ENCODE measurements at regions not wholly inside any gene's neighbourhood (a gene's known extent, or its start where the extent isn't known, plus 50 kb on each side); places are given as distances from the start of the nearest gene placed in this dataset.

- FAIRE-seq (no peak), DNase-seq (ENCODE audit: low read depth) (no peak)
- Mint-ChIP-seq H3K27me3 (ENCODE audit: low read depth, unreplicated experiment) (peaks cover 2% of the 10 kb centered on the region), H3K4me3 (ENCODE audit: unreplicated experiment) (no peak overlapping the region), H3K4me1 (ENCODE audit: low read depth, unreplicated experiment) (no peaks in the 10 kb centered on the region), H3K9me3 (ENCODE audit: unreplicated experiment) (peaks cover 11% of the 10 kb centered on the region), H3K27ac (ENCODE audit: unreplicated experiment) (no peak overlapping the region), H3K36me3 (ENCODE audit: low read depth, unreplicated experiment) (no peaks in the 10 kb centered on the region)
- no peak overlapping the region for H2AFZ ChIP-seq (ENCODE audit: low read depth, low read length)
- no peaks in the 10 kb centered on the region for H3K27me3 ChIP-seq (ENCODE audit: insufficient read depth, low read length)
- H3K4me3 ChIP-seq (ENCODE audit: insufficient read depth, low read depth, low read length): no peak overlapping the region
- TF ChIP-seq EZH2 (IDR thresholded peaks at IDR 0.05; ENCODE audit: insufficient read depth, low read length) (no peak), CTCF (IDR thresholded peaks at IDR 0.05; ENCODE audit: insufficient read depth, low read depth, low read length) (no peak)
- H4K20me1 ChIP-seq (ENCODE audit: insufficient read depth, low read length): no peaks in the 10 kb centered on the region
- no peaks in the 10 kb centered on the region for H3K9me3 ChIP-seq (ENCODE audit: insufficient read depth, low read depth, low read length)
- H3K4me2 ChIP-seq (ENCODE audit: low read length): no peak overlapping the region
- H3K9ac ChIP-seq (ENCODE audit: low read length): no peak overlapping the region
- no peaks in the 10 kb centered on the region for H3K79me2 ChIP-seq (ENCODE audit: insufficient read depth, low read length)
- no peaks in the 10 kb centered on the region for H3K4me1 ChIP-seq (ENCODE audit: insufficient read depth, low read length)
- H3K27ac ChIP-seq (ENCODE audit: low read depth, low read length): no peak overlapping the region
- no peaks in the 10 kb centered on the region for H3K36me3 ChIP-seq (ENCODE audit: insufficient read depth, low read length)
Measured at GRCh38 chr5:179431221-179431824, 86.1 kb upstream of the ADAMTS2 start.

GRCh38 chr5:179430193-179431175 lies 85.2 kb upstream of the ADAMTS2 start:
- Histone ChIP-seq H3K4me2 (ENCODE audit: low read length) (no peak overlapping the region), H4K20me1 (ENCODE audit: insufficient read depth, low read length) (no peaks in the 10 kb centered on the region), H3K4me1 (ENCODE audit: insufficient read depth, low read length) (no peaks in the 10 kb centered on the region), H3K9me3 (ENCODE audit: insufficient read depth, low read depth, low read length) (no peaks in the 10 kb centered on the region), H3K9ac (ENCODE audit: low read length) (no peak overlapping the region), H3K27ac (ENCODE audit: low read depth, low read length) (no peak overlapping the region), H3K79me2 (ENCODE audit: insufficient read depth, low read length) (no peaks in the 10 kb centered on the region), H3K36me3 (ENCODE audit: insufficient read depth, low read length) (no peaks in the 10 kb centered on the region), H3K4me3 (ENCODE audit: insufficient read depth, low read depth, low read length) (no peak overlapping the region), H2AFZ (ENCODE audit: low read depth, low read length) (no peak overlapping the region), H3K27me3 (ENCODE audit: insufficient read depth, low read length) (no peaks in the 10 kb centered on the region)
- H3K4me3 Mint-ChIP-seq (ENCODE audit: unreplicated experiment): no peak overlapping the region
- H3K36me3 Mint-ChIP-seq (ENCODE audit: low read depth, unreplicated experiment): no peaks in the 10 kb centered on the region
- H3K9me3 Mint-ChIP-seq (ENCODE audit: unreplicated experiment): peaks cover 11% of the 10 kb centered on the region
- no peak overlapping the region for H3K27ac Mint-ChIP-seq (ENCODE audit: unreplicated experiment)
- H3K4me1 Mint-ChIP-seq (ENCODE audit: low read depth, unreplicated experiment): no peaks in the 10 kb centered on the region
- H3K27me3 Mint-ChIP-seq (ENCODE audit: low read depth, unreplicated experiment): peaks cover 6% of the 10 kb centered on the region
- FAIRE-seq (no peak), DNase-seq (ENCODE audit: low read depth) (no peak)
- TF ChIP-seq CTCF (IDR thresholded peaks at IDR 0.05; ENCODE audit: insufficient read depth, low read depth, low read length): no peak
- TF ChIP-seq EZH2 (IDR thresholded peaks at IDR 0.05; ENCODE audit: insufficient read depth, low read length): no peak

Data from astrocyte (in vitro differentiated cells and primary cell).